ENCODE measurements at regions not wholly inside any gene's neighbourhood (a gene's known extent, or its start where the extent isn't known, plus 50 kb on each side); places are given as distances from the start of the nearest gene placed in this dataset.

GRCh38 chr19:27736225-27736624 lies 1476.7 kb downstream of the UQCRFS1 start:
- TF ChIP-seq USF1 (IDR thresholded peaks at IDR 0.05) (no peak), REST (IDR thresholded peaks at IDR 0.05; ENCODE audit: low read depth) (no peak), EP300 (IDR thresholded peaks at IDR 0.05; ENCODE audit: borderline replicate concordance) (no peak), CEBPB (IDR thresholded peaks at IDR 0.05) (no peak)

All from Ishikawa (cell line).